HCT116 (cell line): ENCODE measurements at regions not wholly inside any gene's neighbourhood (a gene's known extent, or its start where the extent isn't known, plus 50 kb on each side); places are given as distances from the start of the nearest gene placed in this dataset.

Source experiments
- CTCF ChIP-seq, 3 experiments: fragments of 200-600 bp in 1 of 3; sonication (generic) in 1 of 3; IDR thresholded peaks in 2 of 3; conservative IDR thresholded peaks in 1 of 3; 2 replicates each; pipeline ENCODE4 v1.5.1; 2012 to 2017; ENCODE audit warnings: low read depth in 2 of 3, low read length in 2 of 3, antibody characterized with exemption in 1 of 3, borderline replicate concordance in 1 of 3, control low read depth in 1 of 3, mild to moderate bottlenecking in 1 of 3, mixed read lengths in 1 of 3, mixed run types in 1 of 3, moderate library complexity in 1 of 3; ENCODE audit not compliant: insufficient read depth in 1 of 3
- EZH2 ChIP-seq: fragments of 200-600 bp; sonication (generic); IDR thresholded peaks from 2 replicates; pipeline ENCODE4 v1.6.1; 2017; ENCODE audit warnings: antibody characterized with exemption, mixed run types
- POLR2A ChIP-seq: IDR thresholded peaks from 2 replicates; pipeline ENCODE4 v1.7.0; 2011; ENCODE audit warnings: borderline replicate concordance; ENCODE audit not compliant: insufficient read depth, insufficient read length; ENCODE audit errors: extremely low read depth
- RAD21 ChIP-seq: IDR thresholded peaks from 2 replicates; pipeline ENCODE4 v1.6.1; 2012; ENCODE audit warnings: low read depth, mild to moderate bottlenecking
- ZNF274 ChIP-seq: fragments of 200-500 bp; sonication (Bioruptor generic); IDR thresholded peaks from 2 replicates; pipeline ENCODE4 v1.6.1; 2014; ENCODE audit warnings: mild to moderate bottlenecking, low read depth, low read length, inconsistent platforms

GRCh38 chr12:89181271-89181920 lies 170.9 kb downstream of the DUSP6 start:
- TF ChIP-seq ZNF274 (no peak), CTCF (IDR thresholded peaks at IDR 0.05 in 2 of 3, conservative IDR thresholded peaks at IDR 0.05 in 1 of 3; ENCODE audit: borderline replicate concordance in 1 of 3, insufficient read depth in 1 of 3, low read depth in 2 of 3, low read length in 2 of 3) (no peak), RAD21 (no peak), POLR2A (no peak), EZH2 (no peak)
